SK-N-SH (cell line): ENCODE measurements at regions not wholly inside any gene's neighbourhood (a gene's known extent, or its start where the extent isn't known, plus 50 kb on each side); places are given as distances from the start of the nearest gene placed in this dataset.

Experiments used
- CTCF ChIA-PET: fragments of 300-600, 350-600 bp; formaldehyde crosslinking; extraction: SDS; loops from one replicate; lab custom pipeline; 2021; lab: Yijun Ruan, JAX
- POLR2A ChIA-PET: fragments of 350-600 bp; sonication (Branson Sonifier 250); formaldehyde crosslinking; extraction: SDS; loops from one replicate; lab custom pipeline; 2020; ENCODE audit warnings: antibody characterized with exemption, inconsistent platforms; lab: Yijun Ruan, JAX
- DNase-seq: peaks from one replicate; pipeline ENCODE4 v3.0.0; 2012
- H2AFZ ChIP-seq: fragments of 200-600 bp; sonication (generic); 2 replicates; pipeline ENCODE4 v1.8.1; 2016; ENCODE audit warnings: antibody characterized with exemption, mild to moderate bottlenecking, low read depth
- H3F3A ChIP-seq: fragments of 200-600 bp; sonication (generic); replicated peaks from 2 replicates; pipeline ENCODE3; 2016; ENCODE audit warnings: antibody characterized with exemption, mild to moderate bottlenecking; ENCODE audit not compliant: insufficient read depth
- H3K27ac ChIP-seq, 2 experiments: fragments of 200-500 bp in 1 of 2; fragments of 200-600 bp in 1 of 2; sonication (Bioruptor generic) in 1 of 2; sonication (generic), shearing (Covaris generic) in 1 of 2; 2 replicates each; pipeline versions ENCODE4 v1.5.1 to v1.6.1; 2014 to 2016; ENCODE audit warnings: low read depth in 2 of 2, inconsistent platforms in 1 of 2, low read length in 1 of 2, mild to moderate bottlenecking in 1 of 2, mixed read lengths in 1 of 2
- H3K27me3 ChIP-seq: fragments of 200-600 bp; sonication (generic), shearing (Covaris generic); 2 replicates; pipeline ENCODE4 v1.6.1; 2016; ENCODE audit warnings: mixed run types; ENCODE audit not compliant: insufficient read depth
- H3K36me3 ChIP-seq, 2 experiments: fragments of 200-500 bp in 1 of 2; fragments of 200-600 bp in 1 of 2; sonication (Bioruptor generic) in 1 of 2; sonication (generic) in 1 of 2; replicated peaks in 1 of 2; 2 replicates each; pipeline versions ENCODE3 to v1.5.1; 2014 to 2016; ENCODE audit warnings: low read length in 1 of 2, mild to moderate bottlenecking in 1 of 2; ENCODE audit not compliant: insufficient read depth in 2 of 2, control insufficient read depth in 1 of 2
- H3K4me1 ChIP-seq, 2 experiments: fragments of 200-500 bp in 1 of 2; fragments of 200-600 bp in 1 of 2; sonication (Bioruptor generic) in 1 of 2; sonication (generic), shearing (Covaris generic) in 1 of 2; 2 replicates each; pipeline versions ENCODE4 v1.5.1 to v1.6.1; 2014 to 2016; ENCODE audit warnings: low read depth in 1 of 2, low read length in 1 of 2, mixed run types in 1 of 2; ENCODE audit not compliant: insufficient read depth in 2 of 2, control insufficient read depth in 1 of 2
- H3K4me2 ChIP-seq: fragments of 200-600 bp; sonication (generic), shearing (Covaris generic); 2 replicates; pipeline ENCODE4 v1.6.1; 2017; ENCODE audit warnings: mixed run types
- H3K4me3 ChIP-seq, 2 experiments: fragments of 200-500 bp in 1 of 2; fragments of 200-600 bp in 1 of 2; sonication (Bioruptor generic) in 1 of 2; sonication (generic), shearing (Covaris generic) in 1 of 2; 2 replicates each; pipeline versions ENCODE4 v1.5.1 to v1.8.1; 2014 to 2016; ENCODE audit warnings: low read depth in 2 of 2, inconsistent platforms in 1 of 2, low read length in 1 of 2, mild to moderate bottlenecking in 1 of 2, mixed read lengths in 1 of 2, moderate library complexity in 1 of 2
- H3K79me2 ChIP-seq: fragments of 200-600 bp; sonication (generic); 2 replicates; pipeline ENCODE4 v1.8.1; 2017; ENCODE audit warnings: mild to moderate bottlenecking; ENCODE audit not compliant: insufficient read depth
- H3K9ac ChIP-seq: fragments of 200-600 bp; sonication (generic); 2 replicates; pipeline ENCODE4 v1.6.1; 2017; ENCODE audit warnings: mixed run types
- H3K9me2 ChIP-seq: fragments of 200-600 bp; sonication (generic); 2 replicates; pipeline ENCODE4 v1.6.1; 2017; ENCODE audit warnings: mixed run types
- H3K9me3 ChIP-seq: fragments of 200-600 bp; sonication (generic); 2 replicates; pipeline ENCODE4 v1.6.1; 2017; ENCODE audit warnings: mixed run types, mild to moderate bottlenecking, moderate library complexity
- H4K20me1 ChIP-seq: fragments of 200-600 bp; sonication (generic); 2 replicates; pipeline ENCODE4 v1.6.1; 2017; ENCODE audit warnings: mild to moderate bottlenecking, mixed run types; ENCODE audit not compliant: insufficient read depth
- CTCF ChIP-seq: fragments of 200-600 bp; sonication (generic); IDR thresholded peaks from 2 replicates; pipeline ENCODE4 v1.6.1; 2017; ENCODE audit warnings: antibody characterized with exemption, mild to moderate bottlenecking, moderate library complexity
- ELF1 ChIP-seq: IDR thresholded peaks from 2 replicates; pipeline ENCODE4 v1.4.0; 2012
- IRF3 ChIP-seq: fragments of 150-350 bp; IDR thresholded peaks from 2 replicates; pipeline ENCODE4 v1.6.1; 2016; ENCODE audit warnings: mild to moderate bottlenecking, low read depth, low read length
- MAX ChIP-seq: IDR thresholded peaks from 2 replicates; pipeline ENCODE4 v1.4.0; 2012; ENCODE audit warnings: low read depth
- MEF2A ChIP-seq: IDR thresholded peaks from 2 replicates; pipeline ENCODE4 v1.4.0; 2012; ENCODE audit warnings: low read depth, borderline replicate concordance
- MXI1 ChIP-seq: IDR thresholded peaks from 2 replicates; pipeline ENCODE4 v1.6.1; 2012; ENCODE audit warnings: mild to moderate bottlenecking, low read depth, low read length, improper control_type of control experiment
- RAD21 ChIP-seq: IDR thresholded peaks from 2 replicates; pipeline ENCODE4 v1.6.1; 2012; ENCODE audit warnings: mild to moderate bottlenecking, low read length
- REST ChIP-seq: IDR thresholded peaks from 2 replicates; pipeline ENCODE4 v1.6.1; 2012; ENCODE audit warnings: mild to moderate bottlenecking, low read depth, low read length, moderate library complexity
- RFX5 ChIP-seq: IDR thresholded peaks from 2 replicates; pipeline ENCODE4 v1.6.1; 2012; ENCODE audit warnings: mild to moderate bottlenecking, improper control_type of control experiment, low read length
- RXRA ChIP-seq: IDR thresholded peaks from 2 replicates; pipeline ENCODE4 v1.4.0; 2012; ENCODE audit warnings: low read depth, mild to moderate bottlenecking, borderline replicate concordance
- TEAD4 ChIP-seq: IDR thresholded peaks from 2 replicates; pipeline ENCODE4 v1.4.0; 2012; ENCODE audit warnings: mild to moderate bottlenecking, borderline replicate concordance; ENCODE audit not compliant: insufficient read depth
- USF1 ChIP-seq: IDR thresholded peaks from 2 replicates; pipeline ENCODE4 v1.4.0; 2012; ENCODE audit warnings: low read depth, borderline replicate concordance
- YY1 ChIP-seq: IDR thresholded peaks from 2 replicates; pipeline ENCODE4 v1.4.0; 2012; ENCODE audit warnings: low read depth, mild to moderate bottlenecking
- WGBS: methylation state at CpG from one replicate; pipeline ENCODE4 v1.1.6; 2017; ENCODE audit warnings: low lambda C conversion rate; 5-methylcytosine and 5-hydroxymethylcytosine counted together

- Histone ChIP-seq H3K4me3 (no peak overlapping the region), H3K27me3 (no peaks in the 10 kb centered on the region), H3K79me2 (no peaks in the 10 kb centered on the region), H3K9ac (no peak overlapping the region), H3K9me3 (no peaks in the 10 kb centered on the region), H3F3A (no peaks in the 10 kb centered on the region), H3K4me1 (no peaks in the 10 kb centered on the region; a peak in 1 of 4 replicates), H3K36me3 (no peaks in the 10 kb centered on the region), H4K20me1 (no peaks in the 10 kb centered on the region), H3K27ac (no peak overlapping the region), H3K9me2 (no peaks in the 10 kb centered on the region), H3K4me2 (no peak overlapping the region), H2AFZ (no peak overlapping the region)
- ChIA-PET POLR2A (no interaction called here), CTCF (no interaction called here)
- TF ChIP-seq IRF3 (no peak), MXI1 (no peak), REST (no peak), RFX5 (no peak), MAX (no peak), CTCF (no peak), USF1 (no peak), RAD21 (no peak), TEAD4 (no peak), YY1 (no peak), ELF1 (no peak), MEF2A (no peak), RXRA (no peak)
- no peak for DNase-seq
- WGBS = 25% methylated on average over 1 of the region's 1 CpG
These were observed 272.1 kb downstream of the RASEF start for GRCh38 chr9:82790875-82791274.
